Small intestine (tissue), 7 donors: ENCODE measurements at regions not wholly inside any gene's neighbourhood (a gene's known extent, or its start where the extent isn't known, plus 50 kb on each side); places are given as distances from the start of the nearest gene placed in this dataset.

ENCODE experiments used
- DNase-seq, 2 donors: peaks; one replicate each; pipeline versions ENCODE4 v3.0.0 to v3.0.0-alpha.2; 2013
- FAIRE-seq: peaks from 2 replicates; lab custom pipeline; 2012; peaks lifted over from hg19 to GRCh38; lab: Jason Lieb, UNC
- H3K27ac ChIP-seq, 3 donors: one replicate each; pipeline ENCODE4 v1.5.1; 2013; ENCODE audit warnings: low read length in 2 of 3, mild to moderate bottlenecking in 2 of 3, control low read depth in 1 of 3, inconsistent platforms in 1 of 3, low read depth in 1 of 3, moderate library complexity in 1 of 3
- H3K27me3 ChIP-seq, 3 donors: one replicate each; pipeline ENCODE4 v1.6.1; 2013; ENCODE audit warnings: low read length in 3 of 3, inconsistent platforms in 1 of 3; ENCODE audit not compliant: control insufficient read depth in 3 of 3, insufficient read depth in 3 of 3
- H3K36me3 ChIP-seq, 3 donors: one replicate each; pipeline ENCODE4 v1.6.1; 2013; ENCODE audit warnings: low read length in 3 of 3, inconsistent platforms in 1 of 3, low read depth in 1 of 3, mild to moderate bottlenecking in 1 of 3, moderate library complexity in 1 of 3; ENCODE audit not compliant: control insufficient read depth in 3 of 3, insufficient read depth in 2 of 3
- H3K4me1 ChIP-seq, 3 donors: one replicate each; pipeline ENCODE4 v1.6.1; 2013; ENCODE audit warnings: low read length in 2 of 3, inconsistent platforms in 1 of 3, low read depth in 1 of 3, mild to moderate bottlenecking in 1 of 3, moderate library complexity in 1 of 3; ENCODE audit not compliant: control insufficient read depth in 3 of 3, insufficient read depth in 2 of 3
- H3K4me3 ChIP-seq, 3 donors: one replicate each; pipeline ENCODE4 v1.5.1; 2013; ENCODE audit warnings: low read length in 3 of 3, control low read depth in 1 of 3, inconsistent platforms in 1 of 3, low read depth in 1 of 3, mild to moderate bottlenecking in 1 of 3, moderate library complexity in 1 of 3
- H3K9me3 ChIP-seq, 2 donors: one replicate each; pipeline ENCODE4 v1.6.1; 2013; ENCODE audit warnings: low read depth in 1 of 2, low read length in 1 of 2; ENCODE audit not compliant: control insufficient read depth in 2 of 2, insufficient read depth in 1 of 2
- WGBS, 3 donors: extraction: QIAGEN DNeasy Blood & Tissue Kit; methylation state at CpG; one replicate each; pipeline ENCODE4 v1.1.7; 2013; 5-methylcytosine and 5-hydroxymethylcytosine counted together
- donor health status: healthy with polysubstance abuse.
- donor health status: control.
- donor health status: control.
- donor health status: Bipolar disorder and iron deficiency.
- donor health status: healthy.

GRCh38 chr3:188062216-188062615 is 91.7 kb upstream of the LPP start:
- 83 to 96% (median 94%) methylated on average over 2 of the region's 2 CpGs for WGBS, 3 donors
- no peak for DNase-seq
- no peak overlapping the region for H3K27ac ChIP-seq
- no peak for FAIRE-seq
- H3K36me3 ChIP-seq, result no peaks in the 10 kb centered on the region
- H3K4me3 ChIP-seq, result no peak overlapping the region
- H3K27me3 ChIP-seq, result no peaks in the 10 kb centered on the region
- H3K9me3 ChIP-seq, result no peaks in the 10 kb centered on the region
- H3K4me1 ChIP-seq, result peaks cover 0 to 4% (median 0%) of the 10 kb centered on the region in 3 donors

GRCh38 chr3:188064831-188065493 is 89.0 kb upstream of the LPP start:
- no peak for FAIRE-seq
- Histone ChIP-seq H3K4me1 (peaks cover 0 to 13% (median 4%) of the 10 kb centered on the region in 3 donors), H3K27me3 (no peaks in the 10 kb centered on the region), H3K9me3 (no peaks in the 10 kb centered on the region), H3K36me3 (no peaks in the 10 kb centered on the region), H3K4me3 (no peak overlapping the region), H3K27ac (no peak overlapping the region)
- no peak for DNase-seq
- WGBS, 3 donors, result 85 to 91% (median 91%) methylated on average over 4 of the region's 4 CpGs

- H3K27me3 ChIP-seq, result no peaks in the 10 kb centered on the region
- no peak overlapping the region for H3K4me3 ChIP-seq
- H3K4me1 ChIP-seq, result peaks cover 0 to 13% (median 4%) of the 10 kb centered on the region in 3 donors
- H3K9me3 ChIP-seq, result no peaks in the 10 kb centered on the region
- H3K36me3 ChIP-seq, result no peaks in the 10 kb centered on the region
- H3K27ac ChIP-seq, result no peak overlapping the region
- FAIRE-seq, result no peak
- no peak for DNase-seq
- 93 to 96% (median 95%) methylated on average over 5 of the region's 5 CpGs for WGBS, 3 donors
Observed at GRCh38 chr3:188066141-188066540, 87.8 kb upstream of the LPP start.

- DNase-seq (peak; percentile 14 to 32), FAIRE-seq (no peak)
- H3K4me1 ChIP-seq, result peaks cover 0 to 13% (median 0%) of the 10 kb centered on the region in 3 donors
- H3K36me3 ChIP-seq, result no peaks in the 10 kb centered on the region
- no peaks in the 10 kb centered on the region for H3K9me3 ChIP-seq
- no peak overlapping the region for H3K27ac ChIP-seq
- no peaks in the 10 kb centered on the region for H3K27me3 ChIP-seq
- H3K4me3 ChIP-seq, result no peak overlapping the region
Observed at GRCh38 chr3:188067932-188068331, 86.0 kb upstream of the LPP start.

- Histone ChIP-seq H3K27ac (no peak overlapping the region), H3K4me1 (peaks cover 0 to 13% (median 0%) of the 10 kb centered on the region in 3 donors), H3K27me3 (no peaks in the 10 kb centered on the region), H3K36me3 (no peaks in the 10 kb centered on the region), H3K4me3 (no peak overlapping the region), H3K9me3 (no peaks in the 10 kb centered on the region)
- WGBS, 3 donors, result 15 to 62% (median 42%) methylated on average over 3 of the region's 3 CpGs
- DNase-seq (peak; percentile 32 to 62), FAIRE-seq (no peak)
Observed at GRCh38 chr3:188068342-188068741, 85.6 kb upstream of the LPP start.

GRCh38 chr3:188071636-188072035 is 82.3 kb upstream of the LPP start:
- no peak for DNase-seq
- Histone ChIP-seq H3K9me3 (no peaks in the 10 kb centered on the region), H3K36me3 (no peaks in the 10 kb centered on the region), H3K4me3 (no peak overlapping the region), H3K4me1 (peaks cover 0 to 13% (median 0%) of the 10 kb centered on the region in 3 donors), H3K27me3 (no peaks in the 10 kb centered on the region), H3K27ac (no peak overlapping the region)
- WGBS, 3 donors, result 82 to 88% (median 88%) methylated on average over 2 of the region's 2 CpGs
- FAIRE-seq, result no peak

GRCh38 chr3:188076176-188076575 is 77.8 kb upstream of the LPP start:
- H3K4me3 ChIP-seq, result no peak overlapping the region
- no peaks in the 10 kb centered on the region for H3K9me3 ChIP-seq
- no peaks in the 10 kb centered on the region for H3K27me3 ChIP-seq
- H3K4me1 ChIP-seq, result no peaks in the 10 kb centered on the region
- no peak overlapping the region for H3K27ac ChIP-seq
- no peak for FAIRE-seq
- no peaks in the 10 kb centered on the region for H3K36me3 ChIP-seq
- no peak for DNase-seq
- WGBS, 3 donors, result 92 to 98% (median 94%) methylated on average over 4 of the region's 4 CpGs

GRCh38 chr3:188077160-188077799 is 76.7 kb upstream of the LPP start:
- Histone ChIP-seq H3K27me3 (no peaks in the 10 kb centered on the region), H3K4me3 (no peak overlapping the region), H3K27ac (no peak overlapping the region), H3K4me1 (no peaks in the 10 kb centered on the region), H3K36me3 (no peaks in the 10 kb centered on the region), H3K9me3 (no peaks in the 10 kb centered on the region)
- DNase-seq (no peak), FAIRE-seq (no peak)
- WGBS, 3 donors, result 75 to 91% (median 80%) methylated on average over 8 of the region's 8 CpGs
